DND-41 (cell line): ENCODE measurements at regions not wholly inside any gene's neighbourhood (a gene's known extent, or its start where the extent isn't known, plus 50 kb on each side); places are given as distances from the start of the nearest gene placed in this dataset.

Experiments
- ATAC-seq: fragments of 200-7000 bp; cut with Tn5 transposase; 3 replicates; pipeline ENCODE4 v1.9.1; 2021; ENCODE audit warnings: low read depth; ENCODE audit not compliant: insufficient read depth
- DNase-seq: peaks from one replicate; pipeline ENCODE4 v3.0.0-alpha.2; 2020
- H2AFZ ChIP-seq: 2 replicates; pipeline ENCODE4 v1.6.0; 2012; ENCODE audit warnings: low read depth, low read length
- H3K27ac ChIP-seq: 2 replicates; pipeline ENCODE4 v1.5.1; 2012; ENCODE audit warnings: low read length, inconsistent platforms
- H3K27me3 ChIP-seq: fragments of 200-600 bp; sonication (generic); 2 replicates; pipeline ENCODE4 v1.6.0; 2012; ENCODE audit warnings: low read length, mild to moderate bottlenecking, inconsistent platforms; ENCODE audit not compliant: insufficient read depth, poor library complexity
- H3K36me3 ChIP-seq: 2 replicates; pipeline ENCODE4 v1.5.1; 2012; ENCODE audit warnings: low read length, inconsistent platforms; ENCODE audit not compliant: insufficient read depth
- H3K4me1 ChIP-seq: 2 replicates; pipeline ENCODE4 v1.5.1; 2012; ENCODE audit warnings: mild to moderate bottlenecking, low read length; ENCODE audit not compliant: insufficient read depth
- H3K4me2 ChIP-seq: 2 replicates; pipeline ENCODE4 v1.6.0; 2012; ENCODE audit warnings: mild to moderate bottlenecking, moderate library complexity, low read length, inconsistent platforms; ENCODE audit not compliant: insufficient read depth
- H3K4me3 ChIP-seq, 2 experiments: fragments of 200-600 bp in 1 of 2; shearing (Covaris generic) in 1 of 2; 2 replicates each; pipeline ENCODE4 v1.5.1; 2012 to 2016; ENCODE audit warnings: inconsistent platforms in 2 of 2, low read length in 2 of 2, mild to moderate bottlenecking in 2 of 2, low read depth in 1 of 2, moderate library complexity in 1 of 2
- H3K79me2 ChIP-seq: 2 replicates; pipeline ENCODE4 v1.6.0; 2012; ENCODE audit warnings: low read length, inconsistent platforms; ENCODE audit not compliant: insufficient read depth
- H3K9ac ChIP-seq: 2 replicates; pipeline ENCODE4 v1.6.0; 2012; ENCODE audit warnings: low read depth, mild to moderate bottlenecking, inconsistent platforms, low read length, moderate library complexity
- H3K9me3 ChIP-seq: 2 replicates; pipeline ENCODE4 v1.5.1; 2012; ENCODE audit warnings: low read length, moderate library complexity, mild to moderate bottlenecking, inconsistent platforms; ENCODE audit not compliant: insufficient read depth, severe bottlenecking
- H4K20me1 ChIP-seq: 2 replicates; pipeline ENCODE4 v1.6.0; 2012; ENCODE audit warnings: low read length; ENCODE audit not compliant: insufficient read depth
- EZH2 ChIP-seq: IDR thresholded peaks from 3 replicates; pipeline ENCODE4 v1.6.1; 2012; ENCODE audit warnings: borderline replicate concordance, low read depth, mild to moderate bottlenecking, moderate library complexity, low read length, inconsistent platforms; ENCODE audit not compliant: severe bottlenecking
- TF ChIP-seq, protein P1 (sequence below): IDR thresholded peaks from 2 replicates; pipeline ENCODE4 v1.5.1; 2012; ENCODE audit warnings: borderline replicate concordance, low read length, moderate library complexity, mild to moderate bottlenecking; ENCODE audit not compliant: poor library complexity, severe bottlenecking; ENCODE audit errors: extremely low read depth

DNA sequence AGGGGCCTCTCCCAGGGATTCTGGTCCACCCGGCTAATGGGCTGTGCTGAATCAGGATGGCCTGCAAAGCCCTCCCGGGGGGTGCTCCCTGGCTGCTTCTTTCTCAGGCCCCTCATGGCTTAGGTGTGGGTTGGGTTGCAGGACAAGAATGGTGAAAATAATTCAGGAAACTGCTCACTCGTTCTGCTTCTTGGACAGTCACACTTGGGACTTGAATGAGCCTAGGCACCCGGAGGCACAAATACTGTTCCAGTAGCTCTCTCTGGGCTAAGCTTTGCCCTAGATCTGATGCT lies 83.2 kb downstream of the TRIM29 start:
- TF ChIP-seq, protein P1, sequence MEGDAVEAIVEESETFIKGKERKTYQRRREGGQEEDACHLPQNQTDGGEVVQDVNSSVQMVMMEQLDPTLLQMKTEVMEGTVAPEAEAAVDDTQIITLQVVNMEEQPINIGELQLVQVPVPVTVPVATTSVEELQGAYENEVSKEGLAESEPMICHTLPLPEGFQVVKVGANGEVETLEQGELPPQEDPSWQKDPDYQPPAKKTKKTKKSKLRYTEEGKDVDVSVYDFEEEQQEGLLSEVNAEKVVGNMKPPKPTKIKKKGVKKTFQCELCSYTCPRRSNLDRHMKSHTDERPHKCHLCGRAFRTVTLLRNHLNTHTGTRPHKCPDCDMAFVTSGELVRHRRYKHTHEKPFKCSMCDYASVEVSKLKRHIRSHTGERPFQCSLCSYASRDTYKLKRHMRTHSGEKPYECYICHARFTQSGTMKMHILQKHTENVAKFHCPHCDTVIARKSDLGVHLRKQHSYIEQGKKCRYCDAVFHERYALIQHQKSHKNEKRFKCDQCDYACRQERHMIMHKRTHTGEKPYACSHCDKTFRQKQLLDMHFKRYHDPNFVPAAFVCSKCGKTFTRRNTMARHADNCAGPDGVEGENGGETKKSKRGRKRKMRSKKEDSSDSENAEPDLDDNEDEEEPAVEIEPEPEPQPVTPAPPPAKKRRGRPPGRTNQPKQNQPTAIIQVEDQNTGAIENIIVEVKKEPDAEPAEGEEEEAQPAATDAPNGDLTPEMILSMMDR, result no peak
- no peak for TF ChIP-seq EZH2
- Histone ChIP-seq H3K4me2 (no peak overlapping the region), H3K4me1 (no peaks in the 10 kb centered on the region), H3K9me3 (no peaks in the 10 kb centered on the region), H3K27ac (no peak overlapping the region), H3K4me3 (no peak overlapping the region), H2AFZ (no peak overlapping the region), H3K36me3 (no peaks in the 10 kb centered on the region), H3K27me3 (peaks cover 17% of the 10 kb centered on the region), H3K79me2 (no peaks in the 10 kb centered on the region), H3K9ac (no peak overlapping the region), H4K20me1 (no peaks in the 10 kb centered on the region; the same call in 1 of the 2 replicates)
- no peak for ATAC-seq
- no peak for DNase-seq

DNA sequence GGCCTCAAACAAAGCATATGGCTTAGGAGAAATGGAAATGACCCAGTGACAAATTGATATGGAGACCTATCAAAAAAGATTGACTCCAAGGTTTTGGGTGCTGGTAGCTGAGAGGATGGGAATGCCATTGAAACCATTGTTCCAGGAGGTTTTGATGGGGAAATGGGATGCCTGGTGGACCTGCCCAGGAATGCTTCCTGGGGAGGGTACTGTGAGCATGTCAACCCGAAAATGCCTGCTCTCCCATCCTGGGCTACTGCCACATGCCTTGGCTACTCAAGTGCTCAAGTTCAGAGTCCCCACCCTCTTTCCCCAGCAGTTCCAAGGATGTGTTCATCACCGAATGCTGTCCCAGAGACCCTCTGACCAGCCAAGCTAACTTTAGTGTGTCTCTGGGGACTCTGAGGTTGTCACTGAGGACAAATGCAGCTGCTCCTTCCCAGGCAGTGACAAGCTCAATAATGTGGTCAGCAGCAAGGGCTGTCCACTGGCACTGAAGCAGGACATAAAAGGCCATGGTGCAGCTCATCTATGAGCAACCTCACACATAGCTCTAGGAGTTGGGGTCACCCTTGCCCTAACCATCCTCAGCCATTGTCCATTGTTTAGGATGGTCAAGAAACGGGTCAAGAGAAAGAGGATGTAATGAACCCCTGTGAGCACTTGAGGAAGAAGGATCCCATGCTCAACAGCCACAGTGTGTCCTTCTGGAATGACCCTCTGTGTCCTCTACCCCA lies 83.7 kb downstream of the TRIM29 start:
- Histone ChIP-seq H3K4me2 (no peak overlapping the region), H3K4me3 (no peak overlapping the region), H2AFZ (no peak overlapping the region), H4K20me1 (no peaks in the 10 kb centered on the region; the same call in 1 of the 2 replicates), H3K9ac (no peak overlapping the region), H3K9me3 (no peaks in the 10 kb centered on the region), H3K27me3 (peaks cover 15% of the 10 kb centered on the region), H3K4me1 (no peaks in the 10 kb centered on the region), H3K27ac (no peak overlapping the region), H3K36me3 (no peaks in the 10 kb centered on the region), H3K79me2 (no peaks in the 10 kb centered on the region)
- no peak for DNase-seq
- no peak for ATAC-seq
- no peak for TF ChIP-seq EZH2
- TF ChIP-seq, protein P1, result no peak

DNA sequence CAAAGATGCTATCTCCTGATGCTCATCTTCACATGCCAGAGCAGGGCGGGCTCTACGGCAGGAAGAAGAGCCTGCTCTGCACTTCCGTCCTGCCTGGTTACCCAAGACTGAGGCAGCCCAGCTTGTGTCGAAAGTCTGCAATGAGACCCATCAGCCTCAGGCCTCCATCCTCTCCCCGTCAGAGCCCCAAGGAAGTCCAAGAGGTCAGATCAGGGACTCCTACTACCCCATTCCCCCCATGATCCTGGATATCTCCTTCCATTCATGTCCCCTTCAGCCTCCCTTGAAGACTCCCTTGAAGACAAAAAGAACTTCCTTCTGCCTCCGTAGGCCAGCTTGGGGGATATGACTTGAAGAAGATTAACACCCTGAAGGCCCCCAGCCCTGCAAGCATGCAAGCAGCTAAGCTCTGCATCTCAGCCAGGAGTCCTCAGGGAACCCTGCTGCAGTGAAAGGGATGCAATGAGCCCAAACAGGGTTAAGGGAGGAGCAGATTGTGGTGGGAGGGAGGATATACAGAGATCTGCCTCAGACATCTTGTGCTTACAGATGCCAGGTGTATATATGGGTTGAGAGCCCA lies 85.6 kb downstream of the TRIM29 start:
- H3K4me3 ChIP-seq, result no peak overlapping the region
- H3K9ac ChIP-seq, result no peak overlapping the region
- H3K36me3 ChIP-seq, result no peaks in the 10 kb centered on the region
- no peak for ATAC-seq
- no peaks in the 10 kb centered on the region for H3K27me3 ChIP-seq
- H3K4me2 ChIP-seq, result no peak overlapping the region
- no peak overlapping the region for H3K27ac ChIP-seq
- H4K20me1 ChIP-seq, result no peaks in the 10 kb centered on the region; the same call in 1 of the 2 replicates
- DNase-seq, result no peak
- H3K4me1 ChIP-seq, result no peaks in the 10 kb centered on the region
- no peak for TF ChIP-seq EZH2
- TF ChIP-seq, protein P1, result no peak
- H3K79me2 ChIP-seq, result no peaks in the 10 kb centered on the region
- H2AFZ ChIP-seq, result no peak overlapping the region
- peaks cover 5% of the 10 kb centered on the region for H3K9me3 ChIP-seq
